ENCODE measurements at regions not wholly inside any gene's neighbourhood (a gene's known extent, or its start where the extent isn't known, plus 50 kb on each side); places are given as distances from the start of the nearest gene placed in this dataset.
"Not testable (repeated sequence)": the region's sequence is repeated elsewhere in the genome, so short reads cannot be mapped to it uniquely, and the experiment has no call there.

- DNase-seq (ENCODE audit: low read depth) = no peak
- H3K4me3 ChIP-seq (ENCODE audit: low read length) = no peak overlapping the region
- TF ChIP-seq, protein P1, sequence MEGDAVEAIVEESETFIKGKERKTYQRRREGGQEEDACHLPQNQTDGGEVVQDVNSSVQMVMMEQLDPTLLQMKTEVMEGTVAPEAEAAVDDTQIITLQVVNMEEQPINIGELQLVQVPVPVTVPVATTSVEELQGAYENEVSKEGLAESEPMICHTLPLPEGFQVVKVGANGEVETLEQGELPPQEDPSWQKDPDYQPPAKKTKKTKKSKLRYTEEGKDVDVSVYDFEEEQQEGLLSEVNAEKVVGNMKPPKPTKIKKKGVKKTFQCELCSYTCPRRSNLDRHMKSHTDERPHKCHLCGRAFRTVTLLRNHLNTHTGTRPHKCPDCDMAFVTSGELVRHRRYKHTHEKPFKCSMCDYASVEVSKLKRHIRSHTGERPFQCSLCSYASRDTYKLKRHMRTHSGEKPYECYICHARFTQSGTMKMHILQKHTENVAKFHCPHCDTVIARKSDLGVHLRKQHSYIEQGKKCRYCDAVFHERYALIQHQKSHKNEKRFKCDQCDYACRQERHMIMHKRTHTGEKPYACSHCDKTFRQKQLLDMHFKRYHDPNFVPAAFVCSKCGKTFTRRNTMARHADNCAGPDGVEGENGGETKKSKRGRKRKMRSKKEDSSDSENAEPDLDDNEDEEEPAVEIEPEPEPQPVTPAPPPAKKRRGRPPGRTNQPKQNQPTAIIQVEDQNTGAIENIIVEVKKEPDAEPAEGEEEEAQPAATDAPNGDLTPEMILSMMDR (IDR thresholded peaks at IDR 0.05; ENCODE audit: insufficient read depth, low read depth, low read length, missing control alignments) = no peak
These were observed 376.7 kb downstream of the SMOC2 start for GRCh38 chr6:168817558-168818159.

GRCh38 chr6:168815229-168815628, 374.2 kb downstream of the SMOC2 start:
- TF ChIP-seq, protein P1 (IDR thresholded peaks at IDR 0.05; ENCODE audit: insufficient read depth, low read depth, low read length, missing control alignments) = no peak
- no peak for DNase-seq (ENCODE audit: low read depth)
- no peak overlapping the region for H3K4me3 ChIP-seq (ENCODE audit: low read length)

- TF ChIP-seq, protein P1 (IDR thresholded peaks at IDR 0.05; ENCODE audit: insufficient read depth, low read depth, low read length, missing control alignments) = no peak
- DNase-seq (ENCODE audit: low read depth) = no peak
- H3K4me3 ChIP-seq (ENCODE audit: low read length) = no peak overlapping the region
These were observed 367.2 kb downstream of the SMOC2 start for GRCh38 chr6:168808232-168808631.

GRCh38 chr6:168804331-168804730, 363.3 kb downstream of the SMOC2 start:
- no peak overlapping the region for H3K4me3 ChIP-seq (ENCODE audit: low read length)

GRCh38 chr6:168803874-168804273, 362.9 kb downstream of the SMOC2 start:
- no peak for DNase-seq (ENCODE audit: low read depth)
- no peak overlapping the region for H3K4me3 ChIP-seq (ENCODE audit: low read length)
- TF ChIP-seq, protein P1 (IDR thresholded peaks at IDR 0.05; ENCODE audit: insufficient read depth, low read depth, low read length, missing control alignments) = no peak

More at GRCh38 chr6:168804331-168804730, 363.3 kb downstream of the SMOC2 start:
- DNase-seq (ENCODE audit: low read depth) = no peak
- TF ChIP-seq, protein P1 (IDR thresholded peaks at IDR 0.05; ENCODE audit: insufficient read depth, low read depth, low read length, missing control alignments) = no peak

DNA sequence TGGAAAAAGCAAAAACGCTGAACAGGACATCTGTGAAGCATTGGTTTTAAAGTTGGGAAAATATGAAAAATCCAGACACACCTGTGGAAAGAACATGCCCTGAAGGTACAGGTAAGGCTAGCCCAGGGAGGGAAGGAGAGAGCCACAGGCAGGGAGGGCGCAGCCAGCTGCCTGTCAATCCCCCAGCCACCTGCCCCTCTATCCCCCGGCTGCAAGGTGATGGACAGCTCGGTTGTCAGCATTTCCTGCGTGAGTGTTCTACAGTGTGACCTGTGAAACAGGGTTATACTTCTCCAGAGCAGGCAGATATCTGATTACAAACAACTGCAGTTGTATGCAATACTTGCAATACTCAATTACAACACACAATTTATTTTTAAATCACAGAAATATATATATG, 358.1 kb downstream of the SMOC2 start:
- no peak overlapping the region for H3K4me3 ChIP-seq (ENCODE audit: low read length)
- TF ChIP-seq, protein P1 (IDR thresholded peaks at IDR 0.05; ENCODE audit: insufficient read depth, low read depth, low read length, missing control alignments) = no peak
- no peak for DNase-seq (ENCODE audit: low read depth)

DNA sequence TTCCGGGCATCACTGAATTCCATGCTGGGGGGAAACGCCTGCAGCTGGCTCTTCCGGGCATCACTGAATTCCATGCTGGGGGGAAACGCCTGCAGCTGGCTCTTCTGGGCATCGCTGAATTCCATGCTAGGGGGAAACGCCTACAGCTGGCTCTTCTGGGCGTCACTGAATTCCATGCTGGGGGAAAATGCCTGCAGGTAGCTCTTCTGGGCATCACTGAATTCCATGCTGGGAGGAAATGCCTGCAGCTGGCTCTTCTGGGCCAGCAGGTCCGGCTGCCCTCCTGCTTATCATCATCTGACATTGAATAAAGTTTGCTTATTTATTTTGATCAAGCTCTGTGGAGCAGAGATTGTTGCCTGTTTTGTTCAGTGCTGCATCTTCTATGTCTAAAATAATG, 355.1 kb downstream of the SMOC2 start:
- no peak overlapping the region for H3K4me3 ChIP-seq (ENCODE audit: low read length)
- DNase-seq (ENCODE audit: low read depth) = no peak
- TF ChIP-seq, protein P1 (IDR thresholded peaks at IDR 0.05; ENCODE audit: insufficient read depth, low read depth, low read length, missing control alignments) = no peak

GRCh38 chr6:168795611-168796010, 354.6 kb downstream of the SMOC2 start:
- not testable (repeated sequence) for DNase-seq (ENCODE audit: low read depth); H3K4me3 ChIP-seq (ENCODE audit: low read length)

Data from epithelial cell of esophagus (primary cell).